ENCODE measurements at regions not wholly inside any gene's neighbourhood (a gene's known extent, or its start where the extent isn't known, plus 50 kb on each side); places are given as distances from the start of the nearest gene placed in this dataset.

- H3K9ac ChIP-seq = no peak overlapping the region
- H2AFZ ChIP-seq (ENCODE audit: low read depth) = no peak overlapping the region
- no peaks in the 10 kb centered on the region for H4K20me1 ChIP-seq (ENCODE audit: insufficient read depth)
- TF ChIP-seq CTCF (conservative IDR thresholded peaks at IDR 0.05; ENCODE audit: low read depth, low read length) = no peak
- no peaks in the 10 kb centered on the region for H3K27me3 ChIP-seq (ENCODE audit: insufficient read depth, low read depth)
- H3K4me2 ChIP-seq = no peak overlapping the region
- H3K4me1 ChIP-seq (ENCODE audit: low read depth, poor library complexity, severe bottlenecking) = no peaks in the 10 kb centered on the region
- no peak overlapping the region for H3K4me3 ChIP-seq (IDR thresholded peaks at IDR 0.05; ENCODE audit: insufficient read depth, low read depth, low read length)
- no peaks in the 10 kb centered on the region for H3K36me3 ChIP-seq (ENCODE audit: insufficient read depth)
- no peak overlapping the region for H3K27ac ChIP-seq
- H3K79me2 ChIP-seq (ENCODE audit: insufficient read depth, low read depth) = no peaks in the 10 kb centered on the region
Observed at GRCh38 chr9:115877852-115878438, 275.6 kb upstream of the PAPPA start.

GRCh38 chr9:115879451-115879850, 274.1 kb upstream of the PAPPA start:
- H3K4me3 ChIP-seq (IDR thresholded peaks at IDR 0.05; ENCODE audit: insufficient read depth, low read depth, low read length) = no peak overlapping the region
- H3K36me3 ChIP-seq (ENCODE audit: insufficient read depth) = no peaks in the 10 kb centered on the region
- no peak overlapping the region for H2AFZ ChIP-seq (ENCODE audit: low read depth)
- no peak for TF ChIP-seq CTCF (conservative IDR thresholded peaks at IDR 0.05; ENCODE audit: low read depth, low read length)
- no peak overlapping the region for H3K27ac ChIP-seq
- H3K79me2 ChIP-seq (ENCODE audit: insufficient read depth, low read depth) = no peaks in the 10 kb centered on the region
- no peak overlapping the region for H3K9ac ChIP-seq
- no peak overlapping the region for H3K4me2 ChIP-seq
- H4K20me1 ChIP-seq (ENCODE audit: insufficient read depth) = no peaks in the 10 kb centered on the region
- H3K4me1 ChIP-seq (ENCODE audit: low read depth, poor library complexity, severe bottlenecking) = no peaks in the 10 kb centered on the region
- H3K27me3 ChIP-seq (ENCODE audit: insufficient read depth, low read depth) = no peaks in the 10 kb centered on the region

GRCh38 chr9:115880221-115880885, 273.2 kb upstream of the PAPPA start:
- Histone ChIP-seq H3K4me1 (ENCODE audit: low read depth, poor library complexity, severe bottlenecking) (no peaks in the 10 kb centered on the region), H3K9ac (no peak overlapping the region), H3K4me2 (no peak overlapping the region), H3K4me3 (IDR thresholded peaks at IDR 0.05; ENCODE audit: insufficient read depth, low read depth, low read length) (no peak overlapping the region), H3K79me2 (ENCODE audit: insufficient read depth, low read depth) (no peaks in the 10 kb centered on the region), H3K36me3 (ENCODE audit: insufficient read depth) (no peaks in the 10 kb centered on the region), H3K27ac (no peak overlapping the region), H2AFZ (ENCODE audit: low read depth) (no peak overlapping the region), H3K27me3 (ENCODE audit: insufficient read depth, low read depth) (no peaks in the 10 kb centered on the region), H4K20me1 (ENCODE audit: insufficient read depth) (no peaks in the 10 kb centered on the region)
- no peak for TF ChIP-seq CTCF (conservative IDR thresholded peaks at IDR 0.05; ENCODE audit: low read depth, low read length)

GRCh38 chr9:115882911-115883310, 270.7 kb upstream of the PAPPA start:
- Histone ChIP-seq H3K27ac (no peak overlapping the region), H4K20me1 (ENCODE audit: insufficient read depth) (no peaks in the 10 kb centered on the region), H3K4me2 (no peak overlapping the region), H3K79me2 (ENCODE audit: insufficient read depth, low read depth) (no peaks in the 10 kb centered on the region), H3K27me3 (ENCODE audit: insufficient read depth, low read depth) (no peaks in the 10 kb centered on the region), H3K9ac (no peak overlapping the region), H2AFZ (ENCODE audit: low read depth) (no peak overlapping the region), H3K4me3 (IDR thresholded peaks at IDR 0.05; ENCODE audit: insufficient read depth, low read depth, low read length) (no peak overlapping the region), H3K36me3 (ENCODE audit: insufficient read depth) (no peaks in the 10 kb centered on the region), H3K4me1 (ENCODE audit: low read depth, poor library complexity, severe bottlenecking) (no peaks in the 10 kb centered on the region)
- TF ChIP-seq CTCF (conservative IDR thresholded peaks at IDR 0.05; ENCODE audit: low read depth, low read length) = no peak
